ENCODE measurements at regions not wholly inside any gene's neighbourhood (a gene's known extent, or its start where the extent isn't known, plus 50 kb on each side); places are given as distances from the start of the nearest gene placed in this dataset.

- no peak for DNase-seq (ENCODE audit: low read depth)
Measured at GRCh38 chr2:83565181-83565580, 893.9 kb downstream of the SUCLG1 start.

DNA sequence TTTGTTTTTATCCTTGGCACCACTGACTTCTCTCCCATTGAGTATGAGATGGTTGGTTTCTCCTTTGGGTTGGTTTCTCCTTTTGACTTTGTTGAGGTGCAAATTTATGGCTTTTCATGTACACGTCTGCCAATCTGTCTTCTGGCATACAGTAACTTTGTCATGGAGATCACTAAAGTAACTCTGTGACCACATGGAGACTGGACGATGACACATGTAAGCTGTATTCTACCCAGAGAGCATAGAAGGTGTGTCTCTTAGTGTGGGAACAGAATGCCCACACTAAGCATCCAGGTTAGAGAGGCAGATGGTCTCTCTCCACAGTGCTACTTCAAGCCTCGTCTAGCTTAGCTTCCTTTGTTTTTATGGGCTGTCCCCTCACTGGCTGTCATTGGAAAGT is 897.5 kb downstream of the SUCLG1 start:
- DNase-seq (ENCODE audit: low read depth), result no peak

GRCh38 chr2:83536556-83536955 is 922.5 kb downstream of the SUCLG1 start:
- DNase-seq (ENCODE audit: low read depth), result no peak

- DNase-seq (ENCODE audit: low read depth), result no peak
Measured at GRCh38 chr2:83534416-83534815, 924.7 kb downstream of the SUCLG1 start.

DNA sequence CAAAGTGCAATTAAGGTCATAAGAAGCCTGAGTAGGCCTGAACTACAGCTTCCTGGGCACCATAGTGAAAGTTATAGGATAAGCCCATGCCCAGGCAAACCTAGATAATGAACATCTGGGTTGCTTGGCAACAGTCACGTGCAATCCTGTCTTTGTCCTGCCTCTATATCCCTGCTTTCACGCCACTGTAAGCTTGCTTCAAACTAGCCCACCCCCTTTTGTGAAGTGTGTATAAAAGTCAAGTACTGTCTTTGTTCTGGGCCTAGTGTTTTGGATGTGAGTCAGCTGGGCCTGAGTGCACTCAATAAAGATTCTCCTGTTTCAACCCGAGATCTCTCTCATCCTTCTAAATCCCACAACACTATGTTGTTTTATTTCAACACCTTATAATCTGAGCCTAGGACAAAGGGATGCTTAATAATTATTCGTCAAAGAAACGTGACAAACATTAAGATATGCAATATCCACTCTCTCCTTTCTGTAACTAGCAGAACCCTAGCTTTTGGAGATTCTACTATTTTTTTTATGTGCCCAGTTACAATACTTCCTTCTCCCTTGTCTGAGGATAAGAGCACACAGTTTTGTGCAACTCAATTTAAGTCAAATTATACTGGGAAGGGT is 927.8 kb downstream of the SUCLG1 start:
- no peak for DNase-seq (ENCODE audit: low read depth)

DNA sequence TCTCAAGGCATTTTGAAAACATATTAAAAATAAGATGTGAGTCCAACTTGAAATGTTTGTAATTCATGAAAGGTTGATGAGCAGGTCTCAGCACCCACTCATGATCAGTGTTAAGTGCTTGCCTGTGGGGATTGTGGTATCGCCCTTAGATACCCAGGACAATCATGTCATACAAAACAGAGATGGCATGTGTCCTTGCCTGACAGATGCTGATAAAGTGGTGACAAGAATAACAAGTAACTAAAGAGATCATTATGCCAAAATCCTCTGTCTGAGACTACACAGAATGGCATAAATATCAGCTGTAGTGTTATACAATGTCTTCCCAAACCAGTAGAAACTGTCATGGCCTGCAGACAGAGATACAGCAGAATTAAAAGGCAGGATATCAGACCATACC is 930.3 kb downstream of the SUCLG1 start:
- no peak for DNase-seq (ENCODE audit: low read depth)

GRCh38 chr2:83522891-83523493 is 936.1 kb downstream of the SUCLG1 start:
- no peak for DNase-seq (ENCODE audit: low read depth)

DNA sequence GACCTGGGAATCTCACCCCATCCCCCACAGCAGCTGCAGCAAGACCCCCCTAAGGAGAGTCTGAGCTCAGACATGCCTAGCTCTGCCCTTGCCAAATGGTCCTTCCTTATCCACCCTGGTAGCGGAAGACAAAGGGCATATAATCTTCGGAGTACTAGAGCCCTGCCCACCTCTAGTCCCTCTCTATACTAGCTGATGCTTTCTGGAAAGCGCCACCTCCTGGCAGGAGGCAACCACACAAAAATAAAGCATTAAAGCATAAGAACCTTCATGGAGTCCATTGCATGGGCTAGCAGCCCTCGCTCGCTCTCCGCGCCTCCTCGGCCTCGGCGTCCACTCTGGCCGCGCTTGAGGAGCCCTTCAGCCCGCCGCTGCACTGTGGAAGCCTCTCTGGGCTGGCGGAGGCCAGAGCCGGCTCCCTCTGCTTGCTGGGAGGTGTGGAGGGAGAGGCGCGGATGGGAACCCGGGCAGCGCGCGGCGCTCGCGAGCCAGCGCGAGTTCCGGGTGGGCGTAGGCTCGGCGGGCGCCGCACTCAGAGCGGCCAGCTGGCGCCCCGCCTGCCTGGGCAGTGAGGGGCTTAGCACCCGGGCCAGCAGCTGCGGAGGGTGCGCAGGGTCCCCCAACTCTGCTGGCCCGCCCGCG is 941.2 kb downstream of the SUCLG1 start:
- no peak for DNase-seq (ENCODE audit: low read depth)

GRCh38 chr2:83516503-83516902 is 942.6 kb downstream of the SUCLG1 start:
- DNase-seq (ENCODE audit: low read depth), result no peak

DNA sequence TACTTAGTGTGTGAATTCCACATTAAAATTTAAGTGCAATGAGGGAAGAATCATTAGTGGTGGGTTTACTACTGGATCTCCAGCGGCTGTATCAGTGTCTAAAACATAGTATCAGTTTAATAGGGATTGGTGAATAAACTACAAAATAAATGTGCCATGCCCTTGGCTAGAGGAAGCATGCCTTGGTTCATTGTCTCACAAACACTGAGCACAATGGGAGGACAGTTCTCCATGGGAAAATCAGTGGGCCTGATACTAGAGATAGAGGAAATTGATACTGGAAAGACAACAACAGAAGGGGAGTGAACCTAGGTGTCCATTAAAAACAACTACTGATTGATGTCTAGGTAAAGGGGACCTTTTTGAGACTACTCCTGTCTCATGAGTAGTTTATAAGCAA is 971.6 kb downstream of the SUCLG1 start:
- no peak for DNase-seq (ENCODE audit: low read depth)

DNA sequence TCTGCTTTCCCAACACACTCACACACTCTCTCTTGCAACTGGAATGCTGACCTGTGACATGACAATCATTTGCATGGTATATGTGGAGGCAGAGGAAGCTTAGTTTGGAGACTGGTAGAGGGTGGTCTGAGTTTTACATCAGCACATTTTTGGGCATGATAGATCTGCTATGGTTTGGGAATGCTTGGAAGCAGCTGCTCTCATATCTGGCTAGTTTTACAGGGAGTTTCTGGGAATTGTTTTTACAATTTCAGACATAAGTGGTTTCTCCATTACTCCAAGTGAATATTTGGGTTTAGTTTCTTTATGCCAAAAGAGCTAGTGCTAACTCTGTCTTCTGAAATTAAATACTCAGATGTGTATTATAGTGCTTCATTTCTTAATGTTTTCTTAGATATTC is 977.6 kb downstream of the SUCLG1 start:
- no peak for DNase-seq (ENCODE audit: low read depth)

GRCh38 chr2:83478037-83478436 is 981.0 kb downstream of the SUCLG1 start:
- DNase-seq (ENCODE audit: low read depth), result no peak

- no peak for DNase-seq (ENCODE audit: low read depth)
Measured at GRCh38 chr2:83475371-83475770, 983.7 kb downstream of the SUCLG1 start.

GRCh38 chr2:83471655-83472054 is 987.4 kb downstream of the SUCLG1 start:
- no peak for DNase-seq (ENCODE audit: low read depth)

- DNase-seq (ENCODE audit: low read depth), result no peak
Measured at GRCh38 chr2:83470928-83471327, 988.2 kb downstream of the SUCLG1 start.

- no peak for DNase-seq (ENCODE audit: low read depth)
Measured at GRCh38 chr2:83464444-83464843, 994.6 kb downstream of the SUCLG1 start.

DNA sequence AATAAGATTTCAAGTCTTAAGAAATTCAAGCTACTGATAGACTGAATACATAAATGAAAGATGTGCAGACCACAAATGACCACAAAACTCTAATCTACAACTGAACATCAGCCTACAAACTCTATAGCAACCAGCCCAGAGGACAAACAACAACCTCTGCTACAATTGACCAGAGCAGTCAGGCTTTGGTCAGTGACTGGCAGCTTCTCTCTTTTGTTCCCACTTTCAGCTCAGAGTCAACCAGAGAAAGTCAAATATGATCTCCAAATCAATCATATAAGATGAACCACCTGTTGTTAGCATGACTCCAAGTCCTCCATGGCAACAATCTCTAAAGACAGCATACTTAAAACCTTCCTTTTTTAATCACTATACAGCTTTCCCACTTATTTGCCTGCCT is 996.2 kb downstream of the SUCLG1 start:
- DNase-seq (ENCODE audit: low read depth), result no peak

DNA sequence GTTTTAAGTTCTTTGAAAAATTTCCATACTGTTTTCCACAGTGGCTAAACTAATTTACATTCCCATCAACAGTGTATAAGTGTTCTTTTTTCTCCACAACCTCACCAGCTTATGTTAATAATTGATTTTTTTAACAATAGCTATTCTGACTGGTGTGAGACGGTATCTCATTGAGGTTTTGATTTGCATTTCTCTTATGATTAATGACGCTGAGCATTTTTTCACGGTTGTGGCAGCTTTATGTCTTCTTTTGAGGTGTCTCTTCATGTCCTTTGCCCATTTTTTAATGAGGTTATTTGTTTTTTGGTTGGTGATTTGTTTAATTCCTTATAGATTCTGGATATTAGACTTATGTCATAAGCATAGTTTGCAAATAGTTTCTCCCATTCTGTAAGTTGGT is 997.9 kb downstream of the SUCLG1 start:
- DNase-seq (ENCODE audit: low read depth), result no peak

GRCh38 chr2:83459456-83459855 is 999.6 kb downstream of the SUCLG1 start:
- no peak for DNase-seq (ENCODE audit: low read depth)

DNA sequence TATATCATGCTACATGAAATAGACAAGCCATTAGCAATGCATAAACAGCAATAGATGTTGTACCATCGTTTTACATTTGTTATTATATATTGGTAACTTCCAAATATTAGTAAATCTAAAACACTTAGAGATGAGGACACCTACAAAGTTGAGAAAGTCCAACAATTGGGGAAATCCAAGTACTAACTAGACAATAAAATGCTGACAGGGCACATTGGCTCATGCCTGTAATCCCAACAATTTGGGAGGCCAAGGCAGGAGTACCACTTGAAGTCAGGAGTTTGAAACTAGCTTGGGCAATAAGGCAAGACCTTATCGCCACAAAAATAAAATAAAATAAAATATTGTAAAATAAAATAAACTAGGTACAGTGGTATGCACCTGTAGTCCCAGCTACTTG is 1023.1 kb downstream of the SUCLG1 start:
- no peak for DNase-seq (ENCODE audit: low read depth)

GRCh38 chr2:83420993-83421392 is 1038.1 kb downstream of the SUCLG1 start:
- DNase-seq (ENCODE audit: low read depth), result no peak

GRCh38 chr2:83394134-83394904 is 1064.8 kb downstream of the SUCLG1 start:
- no peak for DNase-seq (ENCODE audit: low read depth)

GRCh38 chr2:83388804-83389203 is 1070.3 kb downstream of the SUCLG1 start:
- no peak for DNase-seq (ENCODE audit: low read depth)

Data from amniotic epithelial cell (primary cell).